Middle frontal gyrus (tissue), 1 donor: ENCODE measurements at regions not wholly inside any gene's neighbourhood (a gene's known extent, or its start where the extent isn't known, plus 50 kb on each side); places are given as distances from the start of the nearest gene placed in this dataset.

Experiments used
- DNase-seq: peaks from one replicate; pipeline ENCODE4 v3.0.0-alpha.2; 2015; ENCODE audit warnings: low spot score; ENCODE audit errors: extremely low spot score

- no peak for DNase-seq
Observed at GRCh38 chr3:117548600-117548999, 839.0 kb downstream of the TUSC7 start.

DNA sequence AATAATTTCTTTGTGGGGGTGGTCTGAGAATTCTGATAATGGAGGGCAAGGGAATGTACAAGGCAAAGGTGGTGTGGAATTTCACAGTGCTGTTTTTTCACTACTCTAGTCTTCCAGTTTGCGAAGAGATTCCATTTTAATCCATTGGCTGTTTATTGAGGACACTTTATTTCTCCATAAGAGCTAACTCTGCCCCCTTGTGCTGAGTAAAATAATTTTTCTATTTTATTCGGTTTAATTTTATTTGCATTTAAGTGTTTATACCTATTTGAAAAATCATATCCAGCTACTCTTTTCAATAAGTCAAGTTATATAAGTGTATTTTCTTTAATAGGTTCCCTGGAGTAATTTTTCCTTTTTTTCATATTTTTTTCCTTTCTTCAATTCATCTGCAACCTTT lies 840.1 kb downstream of the TUSC7 start:
- no peak for DNase-seq

GRCh38 chr3:117550766-117551165 lies 841.2 kb downstream of the TUSC7 start:
- DNase-seq: no peak

GRCh38 chr3:117553461-117553860 lies 843.9 kb downstream of the TUSC7 start:
- no peak for DNase-seq

DNA sequence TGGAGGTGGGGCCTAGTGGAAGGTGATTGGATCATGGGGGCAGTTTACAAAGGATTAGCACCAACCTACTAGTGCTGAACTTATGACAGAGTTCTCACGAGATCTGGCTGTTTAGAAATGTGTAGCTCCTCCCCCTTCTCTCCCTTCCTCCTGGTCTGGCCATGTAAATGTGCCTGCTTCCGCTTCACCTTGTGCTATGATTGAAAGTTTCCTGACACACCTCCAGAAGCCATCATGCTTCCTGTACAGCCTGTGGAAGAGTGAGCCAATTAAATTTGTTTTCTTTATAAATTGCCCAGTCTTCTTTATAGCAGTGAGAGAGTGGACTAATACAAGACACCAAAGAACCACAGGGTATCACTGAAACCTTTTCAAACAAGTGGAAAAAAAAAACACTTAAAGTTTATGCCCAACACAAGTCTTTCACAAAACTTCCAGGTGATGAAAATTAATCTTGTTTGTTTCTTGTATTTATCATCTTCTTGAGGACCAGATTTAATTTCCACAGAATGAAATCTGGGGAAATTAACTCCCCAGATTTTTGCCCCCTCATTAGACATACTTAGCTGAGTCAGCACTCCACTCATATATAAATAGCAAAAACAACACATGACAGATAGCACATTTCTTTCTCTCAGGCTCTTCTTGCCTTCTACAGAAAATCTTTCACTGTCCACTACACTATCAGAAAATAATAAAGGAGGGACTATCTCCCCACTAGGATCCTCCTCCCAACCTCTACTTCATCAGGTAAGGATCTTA lies 847.2 kb downstream of the TUSC7 start:
- DNase-seq: no peak

- DNase-seq: no peak
Observed at GRCh38 chr3:117557464-117558090, 848.0 kb downstream of the TUSC7 start.

- no peak for DNase-seq
Observed at GRCh38 chr3:117558681-117559080, 849.1 kb downstream of the TUSC7 start.

GRCh38 chr3:117562000-117562399 lies 852.4 kb downstream of the TUSC7 start:
- no peak for DNase-seq

DNA sequence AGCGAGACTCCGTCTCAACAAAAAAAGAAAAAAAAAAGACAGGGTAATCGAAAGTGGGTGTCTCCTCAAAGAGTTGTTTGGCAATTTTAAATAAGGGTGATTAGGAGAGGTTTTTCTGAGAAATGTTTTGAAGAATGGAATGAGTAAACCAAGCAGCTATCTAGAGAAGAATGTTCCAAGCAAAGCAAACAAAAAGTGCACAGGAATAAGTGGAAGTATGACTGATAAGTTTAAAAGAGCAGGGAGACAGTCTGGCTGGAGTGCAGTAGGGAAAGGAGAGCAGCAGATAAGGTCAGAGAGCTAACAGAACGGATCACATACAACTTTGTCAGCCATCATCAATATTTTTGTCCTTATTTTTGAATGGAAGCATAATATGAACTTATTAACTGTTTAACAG lies 853.5 kb downstream of the TUSC7 start:
- no peak for DNase-seq

- no peak for DNase-seq
Observed at GRCh38 chr3:117565777-117566176, 856.2 kb downstream of the TUSC7 start.

DNA sequence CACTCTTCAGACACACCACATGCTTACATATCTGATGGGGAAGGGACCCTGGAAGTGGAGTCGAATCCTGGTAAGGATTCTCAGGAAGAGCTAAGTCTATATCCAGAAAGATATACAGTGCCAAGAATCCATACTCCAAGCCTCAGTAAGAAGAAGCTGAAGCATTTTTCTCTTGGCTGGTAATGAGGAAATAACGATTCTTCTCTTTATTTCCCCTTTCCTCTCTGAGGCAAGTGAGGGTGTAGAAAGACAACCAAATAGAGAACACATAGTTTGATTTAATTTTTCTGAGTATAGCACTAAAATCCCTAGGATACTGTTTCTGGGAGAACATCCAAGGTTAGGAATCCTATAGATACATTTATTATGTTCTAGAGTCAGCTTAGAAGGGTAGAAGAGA lies 857.3 kb downstream of the TUSC7 start:
- DNase-seq: no peak

GRCh38 chr3:117567382-117567781 lies 857.8 kb downstream of the TUSC7 start:
- DNase-seq: no peak

DNA sequence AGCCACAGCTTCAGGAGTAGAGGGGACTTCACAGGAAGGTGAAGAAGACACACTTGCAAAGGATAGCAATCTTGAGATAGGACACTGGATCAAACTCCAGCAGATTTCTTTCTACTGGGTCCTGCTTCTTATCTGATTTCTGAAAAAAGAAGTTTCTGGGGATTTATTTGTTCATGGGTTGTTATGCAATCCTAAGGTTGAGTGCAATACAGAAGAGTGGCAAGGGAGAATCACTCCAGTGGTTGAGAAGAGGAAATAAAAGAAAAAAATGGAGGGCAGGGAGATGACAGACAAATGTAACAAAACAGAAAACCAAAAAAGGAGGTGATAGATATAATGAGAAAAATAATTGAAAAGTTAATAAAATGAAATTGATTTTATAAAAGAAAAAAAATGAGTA lies 858.3 kb downstream of the TUSC7 start:
- DNase-seq: no peak

- DNase-seq: no peak
Observed at GRCh38 chr3:117572786-117573185, 863.2 kb downstream of the TUSC7 start.

- DNase-seq: no peak
Observed at GRCh38 chr3:117580806-117581205, 871.2 kb downstream of the TUSC7 start.

GRCh38 chr3:117586161-117586560 lies 876.6 kb downstream of the TUSC7 start:
- DNase-seq: no peak

- DNase-seq: no peak
Observed at GRCh38 chr3:117587416-117587815, 877.8 kb downstream of the TUSC7 start.

GRCh38 chr3:117589454-117589853 lies 879.9 kb downstream of the TUSC7 start:
- DNase-seq: no peak

DNA sequence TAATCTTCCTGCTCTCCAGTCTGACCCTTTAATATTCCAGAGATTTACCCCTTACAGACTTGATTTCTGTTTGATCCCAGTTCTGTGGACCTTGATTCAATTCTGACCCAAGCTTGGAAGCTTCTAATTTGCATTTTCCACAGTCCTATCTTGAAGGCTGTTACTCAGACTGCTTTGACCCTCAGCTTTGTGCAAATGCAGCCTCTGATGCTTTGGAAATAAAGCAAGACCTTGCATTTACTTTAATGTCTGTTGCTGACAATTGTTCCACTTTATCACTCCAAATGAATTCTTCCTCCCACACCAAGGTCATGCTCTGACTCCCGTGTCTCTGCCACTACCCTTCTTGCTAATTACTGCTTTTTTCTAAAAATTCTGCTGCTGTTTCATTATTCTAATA lies 886.0 kb downstream of the TUSC7 start:
- no peak for DNase-seq

DNA sequence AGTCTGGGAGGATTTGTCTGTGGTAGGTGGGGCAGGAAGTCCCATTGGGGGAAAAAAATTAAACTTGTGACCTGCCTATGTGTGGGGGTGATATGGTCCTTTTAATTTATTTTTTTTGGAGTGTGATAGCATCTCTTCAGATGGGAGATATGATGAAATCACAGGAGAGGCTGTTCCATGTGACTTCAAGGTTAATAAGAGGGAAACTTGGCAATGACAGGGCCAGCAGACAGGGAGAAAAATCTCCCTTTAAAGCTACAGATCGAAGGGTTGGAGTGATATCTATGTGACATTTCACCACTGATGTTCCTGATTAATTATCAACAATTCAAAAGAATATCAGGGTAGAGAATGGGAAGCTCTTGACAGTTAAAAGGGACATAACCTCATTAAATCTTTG lies 886.9 kb downstream of the TUSC7 start:
- DNase-seq: no peak

- no peak for DNase-seq
Observed at GRCh38 chr3:117597865-117598264, 888.3 kb downstream of the TUSC7 start.

GRCh38 chr3:117600112-117600511 lies 890.5 kb downstream of the TUSC7 start:
- no peak for DNase-seq

DNA sequence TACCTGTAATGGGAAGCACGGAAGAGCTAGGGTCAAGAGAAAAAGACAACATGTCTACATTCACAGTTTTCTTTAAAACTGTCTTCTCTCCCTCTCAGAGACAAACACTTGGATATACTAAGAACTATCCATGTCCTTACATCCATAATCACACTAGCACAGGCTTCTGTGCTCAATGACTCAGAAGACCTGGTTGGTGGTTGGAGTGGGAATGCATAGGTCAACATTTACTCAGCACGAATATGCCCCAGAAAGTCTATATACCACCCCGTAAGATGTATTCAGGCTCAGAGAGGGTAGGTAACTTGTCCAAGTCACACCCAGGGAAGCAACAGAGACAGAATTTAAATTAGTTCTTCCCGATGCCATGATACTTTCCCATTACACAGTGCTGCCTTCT lies 891.1 kb downstream of the TUSC7 start:
- no peak for DNase-seq
